SK-N-SH (cell line): ENCODE measurements at regions not wholly inside any gene's neighbourhood (a gene's known extent, or its start where the extent isn't known, plus 50 kb on each side); places are given as distances from the start of the nearest gene placed in this dataset.

Source experiments
- CTCF ChIA-PET: fragments of 300-600, 350-600 bp; formaldehyde crosslinking; extraction: SDS; loops from one replicate; lab custom pipeline; 2021; lab: Yijun Ruan, JAX
- POLR2A ChIA-PET: fragments of 350-600 bp; sonication (Branson Sonifier 250); formaldehyde crosslinking; extraction: SDS; loops from one replicate; lab custom pipeline; 2020; ENCODE audit warnings: antibody characterized with exemption, inconsistent platforms; lab: Yijun Ruan, JAX
- DNase-seq: peaks from one replicate; pipeline ENCODE4 v3.0.0; 2012
- H2AFZ ChIP-seq: fragments of 200-600 bp; sonication (generic); 2 replicates; pipeline ENCODE4 v1.8.1; 2016; ENCODE audit warnings: antibody characterized with exemption, mild to moderate bottlenecking, low read depth
- H3F3A ChIP-seq: fragments of 200-600 bp; sonication (generic); replicated peaks from 2 replicates; pipeline ENCODE3; 2016; ENCODE audit warnings: antibody characterized with exemption, mild to moderate bottlenecking; ENCODE audit not compliant: insufficient read depth
- H3K27ac ChIP-seq, 2 experiments: fragments of 200-500 bp in 1 of 2; fragments of 200-600 bp in 1 of 2; sonication (Bioruptor generic) in 1 of 2; sonication (generic), shearing (Covaris generic) in 1 of 2; 2 replicates each; pipeline versions ENCODE4 v1.5.1 to v1.6.1; 2014 to 2016; ENCODE audit warnings: low read depth in 2 of 2, inconsistent platforms in 1 of 2, low read length in 1 of 2, mild to moderate bottlenecking in 1 of 2, mixed read lengths in 1 of 2
- H3K27me3 ChIP-seq: fragments of 200-600 bp; sonication (generic), shearing (Covaris generic); 2 replicates; pipeline ENCODE4 v1.6.1; 2016; ENCODE audit warnings: mixed run types; ENCODE audit not compliant: insufficient read depth
- H3K36me3 ChIP-seq, 2 experiments: fragments of 200-500 bp in 1 of 2; fragments of 200-600 bp in 1 of 2; sonication (Bioruptor generic) in 1 of 2; sonication (generic) in 1 of 2; replicated peaks in 1 of 2; 2 replicates each; pipeline versions ENCODE3 to v1.5.1; 2014 to 2016; ENCODE audit warnings: low read length in 1 of 2, mild to moderate bottlenecking in 1 of 2; ENCODE audit not compliant: insufficient read depth in 2 of 2, control insufficient read depth in 1 of 2
- H3K4me1 ChIP-seq, 2 experiments: fragments of 200-500 bp in 1 of 2; fragments of 200-600 bp in 1 of 2; sonication (Bioruptor generic) in 1 of 2; sonication (generic), shearing (Covaris generic) in 1 of 2; 2 replicates each; pipeline versions ENCODE4 v1.5.1 to v1.6.1; 2014 to 2016; ENCODE audit warnings: low read depth in 1 of 2, low read length in 1 of 2, mixed run types in 1 of 2; ENCODE audit not compliant: insufficient read depth in 2 of 2, control insufficient read depth in 1 of 2
- H3K4me2 ChIP-seq: fragments of 200-600 bp; sonication (generic), shearing (Covaris generic); 2 replicates; pipeline ENCODE4 v1.6.1; 2017; ENCODE audit warnings: mixed run types
- H3K4me3 ChIP-seq, 2 experiments: fragments of 200-500 bp in 1 of 2; fragments of 200-600 bp in 1 of 2; sonication (Bioruptor generic) in 1 of 2; sonication (generic), shearing (Covaris generic) in 1 of 2; 2 replicates each; pipeline versions ENCODE4 v1.5.1 to v1.8.1; 2014 to 2016; ENCODE audit warnings: low read depth in 2 of 2, inconsistent platforms in 1 of 2, low read length in 1 of 2, mild to moderate bottlenecking in 1 of 2, mixed read lengths in 1 of 2, moderate library complexity in 1 of 2
- H3K79me2 ChIP-seq: fragments of 200-600 bp; sonication (generic); 2 replicates; pipeline ENCODE4 v1.8.1; 2017; ENCODE audit warnings: mild to moderate bottlenecking; ENCODE audit not compliant: insufficient read depth
- H3K9ac ChIP-seq: fragments of 200-600 bp; sonication (generic); 2 replicates; pipeline ENCODE4 v1.6.1; 2017; ENCODE audit warnings: mixed run types
- H3K9me2 ChIP-seq: fragments of 200-600 bp; sonication (generic); 2 replicates; pipeline ENCODE4 v1.6.1; 2017; ENCODE audit warnings: mixed run types
- H3K9me3 ChIP-seq: fragments of 200-600 bp; sonication (generic); 2 replicates; pipeline ENCODE4 v1.6.1; 2017; ENCODE audit warnings: mixed run types, mild to moderate bottlenecking, moderate library complexity
- H4K20me1 ChIP-seq: fragments of 200-600 bp; sonication (generic); 2 replicates; pipeline ENCODE4 v1.6.1; 2017; ENCODE audit warnings: mild to moderate bottlenecking, mixed run types; ENCODE audit not compliant: insufficient read depth
- EP300 ChIP-seq, 2 experiments: IDR thresholded peaks; 2 replicates each; pipeline versions ENCODE4 v1.4.0 to v1.6.1; 2012; ENCODE audit warnings: borderline replicate concordance in 1 of 2, low read depth in 1 of 2, low read length in 1 of 2
- FOSL2 ChIP-seq: IDR thresholded peaks from 2 replicates; pipeline ENCODE4 v1.4.0; 2012; ENCODE audit warnings: low read depth, mild to moderate bottlenecking, moderate library complexity, borderline replicate concordance
- GATA2 ChIP-seq: sonication (generic); formaldehyde crosslinking; IDR thresholded peaks from 2 replicates; pipeline ENCODE4 v1.5.0; 2020; ENCODE audit warnings: mild to moderate bottlenecking, missing genetic modification reagents
- JUND ChIP-seq: IDR thresholded peaks from 2 replicates; pipeline ENCODE4 v1.4.0; 2012
- MAX ChIP-seq: IDR thresholded peaks from 2 replicates; pipeline ENCODE4 v1.4.0; 2012; ENCODE audit warnings: low read depth
- MEF2A ChIP-seq: IDR thresholded peaks from 2 replicates; pipeline ENCODE4 v1.4.0; 2012; ENCODE audit warnings: low read depth, borderline replicate concordance
- MXI1 ChIP-seq: IDR thresholded peaks from 2 replicates; pipeline ENCODE4 v1.6.1; 2012; ENCODE audit warnings: mild to moderate bottlenecking, low read depth, low read length, improper control_type of control experiment
- NRF1 ChIP-seq: IDR thresholded peaks from 2 replicates; pipeline ENCODE4 v1.6.1; 2012; ENCODE audit warnings: low read depth, mild to moderate bottlenecking, low read length
- PBX3 ChIP-seq: IDR thresholded peaks from 2 replicates; pipeline ENCODE4; 2012
- RCOR1 ChIP-seq: fragments of 150-350 bp; IDR thresholded peaks from 2 replicates; pipeline ENCODE4 v1.6.1; 2017; ENCODE audit warnings: antibody characterized with exemption, low read length
- RFX5 ChIP-seq: IDR thresholded peaks from 2 replicates; pipeline ENCODE4 v1.6.1; 2012; ENCODE audit warnings: mild to moderate bottlenecking, improper control_type of control experiment, low read length
- SIN3A ChIP-seq: IDR thresholded peaks from 2 replicates; pipeline ENCODE4 v1.6.1; 2012; ENCODE audit warnings: low read depth, mild to moderate bottlenecking, low read length, moderate library complexity, borderline replicate concordance
- TCF12 ChIP-seq: IDR thresholded peaks from 2 replicates; pipeline ENCODE4 v1.4.0; 2012
- TEAD4 ChIP-seq: IDR thresholded peaks from 2 replicates; pipeline ENCODE4 v1.4.0; 2012; ENCODE audit warnings: mild to moderate bottlenecking, borderline replicate concordance; ENCODE audit not compliant: insufficient read depth
- USF1 ChIP-seq: IDR thresholded peaks from 2 replicates; pipeline ENCODE4 v1.4.0; 2012; ENCODE audit warnings: low read depth, borderline replicate concordance
- USF2 ChIP-seq: fragments of 150-350 bp; IDR thresholded peaks from 2 replicates; pipeline ENCODE4 v1.6.1; 2017; ENCODE audit warnings: antibody characterized with exemption, low read length, low read depth, borderline replicate concordance
- YY1 ChIP-seq: IDR thresholded peaks from 2 replicates; pipeline ENCODE4 v1.4.0; 2012; ENCODE audit warnings: low read depth, mild to moderate bottlenecking
- WGBS: methylation state at CpG from one replicate; pipeline ENCODE4 v1.1.6; 2017; ENCODE audit warnings: low lambda C conversion rate; 5-methylcytosine and 5-hydroxymethylcytosine counted together

GRCh38 chr17:13721705-13722104 is 120.0 kb upstream of the HS3ST3A1 start:
- DNase-seq = no peak
- no peak overlapping the region for H3K27ac ChIP-seq
- no peaks in the 10 kb centered on the region for H3K36me3 ChIP-seq
- ChIA-PET CTCF (no interaction called here), POLR2A (no interaction called here)
- no peaks in the 10 kb centered on the region for H3K9me3 ChIP-seq
- no peak overlapping the region for H2AFZ ChIP-seq
- H3K9ac ChIP-seq = no peak overlapping the region
- no peaks in the 10 kb centered on the region for H3K27me3 ChIP-seq
- H3K79me2 ChIP-seq = no peaks in the 10 kb centered on the region
- 56% methylated on average over 5 of the region's 5 CpGs for WGBS
- no peaks in the 10 kb centered on the region for H3F3A ChIP-seq
- peaks cover 3% of the 10 kb centered on the region; the same call in 1 of the 2 replicates for H3K9me2 ChIP-seq
- H4K20me1 ChIP-seq = no peaks in the 10 kb centered on the region
- no peaks in the 10 kb centered on the region for H3K4me1 ChIP-seq
- TF ChIP-seq RFX5 = no peak
- TF ChIP-seq GATA2 (CRISPR knock-in tag) = no peak
- TF ChIP-seq YY1 = no peak
- TF ChIP-seq EP300 (IDR thresholded peaks at IDR 0.05; ENCODE audit: borderline replicate concordance in 1 of 2, low read depth in 1 of 2, low read length in 1 of 2) = no peak
- no peak for TF ChIP-seq NRF1
- TF ChIP-seq PBX3 = no peak
- TF ChIP-seq RCOR1 = no peak
- no peak for TF ChIP-seq JUND
- TF ChIP-seq TEAD4 = no peak
- no peak for TF ChIP-seq MAX
- no peak for TF ChIP-seq USF2
- TF ChIP-seq MEF2A = no peak
- TF ChIP-seq SIN3A = no peak
- no peak for TF ChIP-seq TCF12
- no peak for TF ChIP-seq USF1
- H3K4me2 ChIP-seq = no peak overlapping the region
- no peak overlapping the region for H3K4me3 ChIP-seq

- no peak overlapping the region for H2AFZ ChIP-seq
- no peak for DNase-seq
- H3K79me2 ChIP-seq = no peaks in the 10 kb centered on the region
- no peak overlapping the region for H3K4me2 ChIP-seq
- H3K9ac ChIP-seq = no peak overlapping the region
- peaks cover 6% of the 10 kb centered on the region for H3F3A ChIP-seq
- peak; percentile 34; the same call in 1 of the 2 replicates for TF ChIP-seq FOSL2
- no peak for TF ChIP-seq MXI1
- 3% methylated on average over 2 of the region's 2 CpGs for WGBS
- H3K36me3 ChIP-seq = no peaks in the 10 kb centered on the region
- H3K4me3 ChIP-seq = no peak overlapping the region
- H3K27ac ChIP-seq = no peak overlapping the region
- H4K20me1 ChIP-seq = no peaks in the 10 kb centered on the region
- no peaks in the 10 kb centered on the region for H3K4me1 ChIP-seq
- no peaks in the 10 kb centered on the region for H3K9me2 ChIP-seq
- H3K9me3 ChIP-seq = no peaks in the 10 kb centered on the region
- ChIA-PET POLR2A (no interaction called here), CTCF (interaction anchor here (0.7 to 1.1 kb wide), 4 partner anchors 10 to 391 kb away, joined by 3 to 4 read pairs (median 3); no protein-coding TSS in a partner anchor)
- no peaks in the 10 kb centered on the region for H3K27me3 ChIP-seq
Observed at GRCh38 chr17:13725288-13725990, 123.7 kb upstream of the HS3ST3A1 start.
